NCI-H1694 (cell line): ENCODE measurements at regions not wholly inside any gene's neighbourhood (a gene's known extent, or its start where the extent isn't known, plus 50 kb on each side); places are given as distances from the start of the nearest gene placed in this dataset.

Experiments used
- DNase-seq: peaks from one replicate; lab custom pipeline; 2025; lab: John Stamatoyannopoulos, UW

DNA sequence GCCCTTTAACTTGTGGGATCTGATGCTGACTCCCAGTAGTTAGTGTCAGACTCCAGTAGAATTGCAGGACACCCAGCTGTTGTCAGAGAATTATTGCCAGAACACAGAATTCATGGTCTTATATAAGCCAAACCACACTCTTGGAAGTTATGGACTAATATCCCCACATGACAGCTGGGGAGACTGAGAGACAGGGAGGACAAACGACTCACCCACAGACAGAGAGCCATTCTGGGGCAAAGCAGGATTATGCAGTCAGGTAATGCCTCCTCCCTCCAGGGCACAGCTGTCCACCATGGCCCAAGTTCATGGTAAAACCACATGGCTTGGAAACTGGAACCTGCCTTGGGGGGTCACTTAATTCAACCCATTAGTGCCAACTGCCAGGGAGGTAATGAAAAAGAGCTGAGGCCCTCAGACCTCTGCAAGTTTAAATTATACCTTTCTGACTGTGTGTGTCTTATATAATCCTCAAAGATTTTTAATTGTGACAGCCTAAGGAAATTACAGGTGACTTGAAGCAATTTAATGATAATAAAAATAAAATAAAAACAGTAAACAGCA is 299.5 kb downstream of the BUD13 start:
- DNase-seq = no peak

DNA sequence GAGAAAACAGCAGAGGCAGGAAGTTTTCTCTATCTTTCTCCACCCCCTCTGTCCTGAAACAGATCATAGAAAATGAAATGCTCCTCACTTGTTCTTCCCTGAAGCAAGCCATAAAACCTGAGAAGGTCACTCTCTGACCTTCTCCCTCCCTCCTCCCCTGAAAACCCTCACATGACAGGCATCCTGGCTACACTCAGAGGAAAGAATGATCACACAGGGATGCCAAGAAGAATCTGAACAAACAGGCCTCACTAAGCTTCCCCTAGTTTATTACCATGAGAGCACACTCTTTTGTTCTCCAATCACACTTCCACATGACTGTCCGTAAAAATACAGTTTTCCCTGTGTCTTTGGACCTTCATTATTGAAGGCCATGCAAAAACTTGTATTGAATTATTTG is 300.1 kb downstream of the BUD13 start:
- DNase-seq = no peak

DNA sequence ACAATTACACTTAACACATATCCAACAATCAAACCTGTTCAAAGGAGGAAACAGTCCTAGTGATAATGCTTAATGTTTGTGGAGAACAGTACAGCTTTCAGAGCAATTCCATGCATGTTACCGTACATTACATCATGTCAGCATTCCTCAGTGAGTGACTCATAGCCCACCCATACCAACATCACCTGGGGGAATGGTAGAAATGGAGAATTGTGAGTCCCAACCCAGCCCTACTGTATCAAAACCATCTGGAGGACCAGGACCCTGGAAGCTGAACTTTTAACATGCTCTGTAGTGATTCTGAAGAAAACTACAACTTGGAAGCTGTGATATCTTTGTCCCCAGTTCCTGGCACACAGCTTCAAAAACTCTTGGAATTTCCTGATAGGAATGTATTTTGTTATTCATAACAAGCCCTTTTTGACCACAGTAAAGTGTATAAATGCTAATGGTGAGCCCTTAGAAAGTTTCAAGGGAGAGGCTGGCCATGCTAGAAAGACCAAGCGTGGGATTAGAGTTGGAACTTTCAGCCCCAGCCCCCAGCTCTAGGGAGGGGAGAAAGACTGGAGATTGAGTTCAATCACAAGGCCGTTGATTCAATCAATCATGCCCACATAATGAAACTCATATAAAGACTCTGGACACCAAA is 301.1 kb downstream of the BUD13 start:
- DNase-seq = no peak

DNA sequence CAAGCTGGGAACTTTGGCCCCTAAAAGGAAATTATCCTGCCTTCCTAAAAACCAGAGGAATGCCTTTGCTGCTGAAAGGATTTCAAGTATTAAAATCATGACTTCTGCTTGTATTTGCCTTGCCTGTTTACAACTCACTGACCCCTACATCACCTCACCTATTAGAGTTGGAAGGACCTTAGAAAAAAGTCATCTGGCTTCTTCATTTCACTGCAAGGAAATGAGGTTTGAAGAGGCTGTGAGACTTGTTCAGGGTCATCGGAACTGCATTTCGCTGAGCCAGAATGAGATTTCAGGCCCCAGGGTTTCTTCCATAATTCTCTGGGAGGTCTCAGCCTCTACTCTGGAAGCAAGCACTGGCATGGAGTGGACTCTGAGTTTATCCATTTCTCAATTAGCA is 304.1 kb downstream of the BUD13 start:
- no peak for DNase-seq

DNA sequence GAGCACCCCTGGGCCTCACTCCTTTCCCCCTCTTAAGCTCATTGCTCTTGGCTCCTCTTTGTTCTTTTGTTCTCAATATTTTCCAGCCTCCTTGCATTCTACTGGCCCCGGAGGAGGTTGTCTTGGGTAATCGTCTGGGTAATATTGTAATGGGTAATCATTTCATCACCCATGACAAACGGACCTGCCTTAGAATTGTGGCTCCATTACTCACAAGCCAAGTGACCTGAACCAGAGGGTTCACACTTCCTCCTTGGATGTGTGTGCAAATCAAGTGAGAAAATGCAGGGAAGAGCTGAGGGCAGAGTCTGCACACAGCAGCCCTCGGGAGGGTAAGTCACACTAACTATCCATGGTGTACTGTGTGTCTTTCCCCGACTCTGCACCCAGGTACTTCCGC is 305.0 kb downstream of the BUD13 start:
- DNase-seq = no peak

DNA sequence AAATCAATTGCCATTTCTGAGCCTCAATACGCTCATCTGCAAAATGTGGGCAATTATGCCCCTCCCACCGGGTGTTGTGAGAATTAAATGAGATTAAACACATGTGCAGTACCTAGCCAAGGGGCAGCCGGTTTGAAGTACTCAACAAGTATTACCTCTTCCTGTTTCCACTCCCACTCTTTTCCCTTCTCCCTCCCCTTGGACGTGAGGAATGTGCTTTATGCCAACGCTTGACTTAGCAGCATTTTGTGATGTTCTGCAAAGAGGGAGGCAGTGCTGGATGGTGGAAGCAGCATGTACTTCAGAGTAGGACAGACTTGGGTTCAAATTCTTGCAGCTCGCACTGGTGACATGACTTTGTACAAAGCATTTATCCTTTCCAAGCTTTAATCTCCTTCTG is 306.0 kb downstream of the BUD13 start:
- DNase-seq = no peak

DNA sequence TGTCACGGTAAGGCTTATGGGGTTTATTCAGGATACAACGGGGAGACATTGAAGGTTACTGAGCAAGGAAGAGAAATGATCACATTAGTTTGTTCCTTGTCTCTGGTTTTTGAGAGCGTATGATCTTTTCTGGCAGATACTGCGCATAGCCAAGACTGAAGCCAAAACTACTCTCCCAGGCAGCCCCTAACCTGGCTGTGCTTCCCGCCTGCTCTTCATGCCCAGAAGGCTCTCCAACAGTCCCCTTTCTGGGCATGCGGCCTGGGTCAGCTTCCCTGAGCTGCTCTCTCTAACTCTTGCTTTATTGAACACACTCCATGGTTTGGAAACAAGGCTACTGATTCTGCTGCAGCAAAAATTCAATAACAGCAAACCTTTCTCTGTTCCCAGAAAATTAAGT is 306.6 kb downstream of the BUD13 start:
- no peak for DNase-seq

DNA sequence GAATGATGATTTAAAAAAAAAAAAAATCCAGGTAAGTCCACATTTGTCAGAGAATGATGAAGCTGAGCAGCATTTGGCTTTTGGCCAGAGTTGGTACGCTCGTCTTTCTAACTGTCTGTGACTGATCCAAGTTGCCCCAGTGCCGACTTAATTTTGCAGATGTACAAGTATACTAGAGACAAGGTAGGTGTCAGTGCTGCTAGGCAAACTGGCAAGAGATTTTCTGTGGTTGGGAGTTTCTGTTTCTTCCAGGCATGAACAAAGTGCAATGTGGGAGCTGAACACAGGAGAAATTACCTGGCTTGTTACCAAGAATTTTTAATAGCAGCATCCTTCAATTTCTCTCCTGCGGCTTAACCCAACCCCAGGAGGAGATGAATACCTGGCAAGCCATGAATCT is 307.7 kb downstream of the BUD13 start:
- no peak for DNase-seq

DNA sequence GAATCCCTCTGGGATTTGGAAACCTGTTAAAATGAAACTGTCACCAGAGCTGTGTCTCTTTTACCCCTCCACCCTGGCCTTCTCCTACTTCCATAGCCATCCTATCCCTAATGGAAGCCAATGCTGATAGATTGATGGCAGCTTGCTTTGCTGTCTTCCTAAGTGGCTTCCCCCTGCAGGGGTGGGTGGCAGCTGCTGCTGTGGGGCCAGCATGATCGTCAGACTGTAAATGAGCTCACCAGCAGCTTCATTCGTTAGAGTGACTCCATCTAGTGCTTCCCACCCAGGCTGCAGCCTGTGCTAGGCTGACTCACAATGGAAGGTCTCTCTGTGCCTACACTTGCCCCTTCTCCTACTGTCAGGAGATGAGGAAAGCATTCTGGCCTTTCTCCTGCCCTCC is 311.0 kb downstream of the BUD13 start:
- peak; percentile 4 for DNase-seq

DNA sequence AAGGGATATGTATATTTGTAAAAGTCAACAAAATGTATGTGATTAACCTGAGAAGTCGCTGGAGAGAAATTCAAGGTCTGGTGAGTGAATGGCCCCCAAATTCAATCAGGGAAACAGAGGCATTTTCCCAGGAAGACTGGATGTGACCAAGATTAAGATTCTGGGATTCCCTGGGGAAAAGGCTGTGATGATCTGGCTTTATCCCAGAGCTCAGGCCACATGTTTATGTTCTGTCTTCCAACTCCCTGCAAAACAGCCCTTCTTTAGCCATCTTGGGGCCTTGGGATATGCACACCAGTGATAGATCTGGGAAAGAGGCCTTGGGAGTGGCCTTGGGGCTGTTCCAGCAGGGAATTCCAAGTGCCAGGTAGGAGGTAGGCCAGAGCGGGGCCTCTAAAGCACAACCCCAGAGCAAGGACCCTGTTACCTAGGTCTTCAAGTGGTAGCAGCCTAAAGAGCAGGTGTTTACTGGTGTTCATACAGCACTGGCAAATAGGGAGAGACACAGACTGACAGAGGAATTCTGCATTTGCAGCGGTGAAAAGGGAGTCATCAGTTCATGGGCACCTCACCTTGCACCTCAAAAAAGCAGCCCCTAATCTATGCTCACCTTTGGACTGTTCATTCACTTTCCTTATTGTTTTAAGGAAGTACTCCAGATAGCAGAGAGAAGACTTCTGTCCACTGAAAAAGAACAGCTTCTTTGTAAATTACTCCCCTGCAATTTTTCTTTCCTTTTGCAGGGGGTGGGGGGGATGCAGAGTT is 312.4 kb downstream of the BUD13 start:
- no peak for DNase-seq

DNA sequence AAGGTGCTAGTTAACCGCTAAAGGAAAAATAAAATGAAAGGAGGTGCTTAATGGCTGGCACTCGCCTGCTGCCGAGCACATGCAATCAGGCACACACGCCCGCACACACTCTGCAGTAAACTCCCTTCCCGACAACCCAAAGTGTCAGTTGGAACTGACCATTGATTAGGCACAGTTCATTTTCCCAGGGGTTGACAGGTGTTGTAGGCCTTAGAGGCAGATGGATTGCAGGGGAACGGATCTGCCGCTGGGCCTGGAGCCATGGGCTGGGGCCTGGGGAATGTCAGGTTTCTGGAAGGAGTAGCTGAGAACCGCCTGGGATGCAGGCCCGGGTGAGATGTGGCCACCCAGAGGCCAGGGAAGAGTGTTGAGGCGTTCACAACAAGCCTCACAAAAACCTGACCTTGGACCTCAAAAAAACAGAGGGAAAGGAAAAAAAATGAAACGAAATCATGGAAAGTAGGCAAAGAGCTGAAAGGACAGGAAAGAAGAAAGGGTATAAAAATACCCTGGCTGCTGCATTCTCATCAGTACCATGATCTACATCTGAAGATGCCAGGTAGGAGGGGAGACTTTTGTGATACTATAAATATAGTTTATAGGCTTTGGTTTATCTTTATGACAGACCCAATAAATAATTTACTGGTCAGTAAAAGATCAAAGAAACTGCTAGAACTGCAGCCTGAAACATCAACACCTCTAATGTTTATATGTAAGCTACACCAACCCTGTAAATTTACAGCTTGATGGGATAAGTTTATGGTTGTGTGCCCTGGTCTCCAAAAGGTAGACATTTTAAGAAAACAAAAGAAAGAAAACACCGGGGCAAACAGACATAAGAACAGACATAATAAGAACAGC is 313.4 kb downstream of the BUD13 start:
- no peak for DNase-seq

DNA sequence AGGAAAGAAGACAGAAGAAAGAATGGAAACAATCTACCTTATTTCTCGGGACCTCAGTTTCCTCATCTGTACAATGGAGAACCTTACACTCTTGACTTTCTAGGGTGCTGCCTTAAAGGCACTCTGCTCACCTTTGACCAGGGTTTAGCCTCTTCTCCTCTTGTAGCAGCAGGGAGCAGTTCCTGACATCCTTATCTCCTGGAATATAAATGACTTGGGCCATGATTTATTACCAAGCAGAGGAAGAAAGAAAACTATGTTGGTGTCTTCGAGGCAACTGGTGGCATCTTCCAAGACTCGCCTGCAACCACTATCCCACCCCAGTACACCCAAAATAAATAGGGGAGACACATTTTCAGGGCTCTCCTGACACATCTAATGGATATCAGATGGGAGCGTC is 314.2 kb downstream of the BUD13 start:
- DNase-seq = no peak

DNA sequence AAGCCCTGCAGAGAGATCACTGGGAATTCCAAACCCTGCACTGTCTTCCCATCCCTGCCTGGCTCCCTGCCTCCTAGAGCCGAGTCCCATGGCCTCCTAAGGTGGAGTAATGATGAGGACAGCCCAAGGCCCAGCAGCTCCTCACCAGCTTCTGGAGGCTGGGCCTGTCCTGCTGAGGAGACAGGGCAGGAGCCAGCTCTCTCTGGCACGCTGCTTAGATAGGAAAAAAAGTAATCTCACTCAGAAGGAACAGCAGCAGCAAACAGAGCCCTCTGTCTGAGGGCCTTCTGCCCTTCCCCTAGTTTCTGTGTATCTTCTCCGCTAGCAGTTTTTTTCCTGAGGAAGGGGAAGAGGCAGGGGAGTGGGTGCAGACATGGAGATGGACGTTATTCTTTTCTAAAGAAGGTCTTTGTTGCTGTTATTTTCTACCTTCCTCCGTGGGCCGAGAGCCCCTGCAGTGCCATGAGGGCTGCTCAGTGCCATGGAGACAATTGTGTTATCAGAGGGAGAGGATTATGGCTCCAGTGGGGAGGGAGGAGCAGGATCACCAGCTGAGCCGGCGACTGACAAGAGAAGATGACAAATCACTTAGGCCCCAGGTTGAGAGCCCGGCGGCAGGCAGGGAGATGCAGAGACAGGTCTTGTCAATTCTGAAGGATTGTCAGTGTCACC is 315.3 kb downstream of the BUD13 start:
- DNase-seq = no peak

DNA sequence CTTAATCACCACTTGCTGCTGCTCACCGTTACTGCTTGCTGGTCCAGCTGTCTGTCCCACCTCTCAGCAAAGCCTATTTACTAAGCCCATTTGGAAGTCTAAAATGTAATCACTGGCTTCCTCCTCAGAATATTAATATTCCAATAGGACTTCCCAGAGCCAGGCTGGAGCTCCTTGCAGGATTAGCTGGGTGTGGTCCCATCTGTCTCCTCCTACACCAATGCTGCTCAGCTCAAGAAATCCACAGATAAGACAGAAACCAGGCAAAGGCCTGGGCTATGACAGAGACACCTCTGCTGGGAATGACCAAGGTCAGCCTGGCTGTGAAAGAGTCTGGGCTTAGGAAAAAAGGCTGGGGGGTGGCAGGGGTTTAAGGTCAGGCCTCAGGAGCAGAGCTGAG is 317.8 kb downstream of the BUD13 start:
- no peak for DNase-seq

DNA sequence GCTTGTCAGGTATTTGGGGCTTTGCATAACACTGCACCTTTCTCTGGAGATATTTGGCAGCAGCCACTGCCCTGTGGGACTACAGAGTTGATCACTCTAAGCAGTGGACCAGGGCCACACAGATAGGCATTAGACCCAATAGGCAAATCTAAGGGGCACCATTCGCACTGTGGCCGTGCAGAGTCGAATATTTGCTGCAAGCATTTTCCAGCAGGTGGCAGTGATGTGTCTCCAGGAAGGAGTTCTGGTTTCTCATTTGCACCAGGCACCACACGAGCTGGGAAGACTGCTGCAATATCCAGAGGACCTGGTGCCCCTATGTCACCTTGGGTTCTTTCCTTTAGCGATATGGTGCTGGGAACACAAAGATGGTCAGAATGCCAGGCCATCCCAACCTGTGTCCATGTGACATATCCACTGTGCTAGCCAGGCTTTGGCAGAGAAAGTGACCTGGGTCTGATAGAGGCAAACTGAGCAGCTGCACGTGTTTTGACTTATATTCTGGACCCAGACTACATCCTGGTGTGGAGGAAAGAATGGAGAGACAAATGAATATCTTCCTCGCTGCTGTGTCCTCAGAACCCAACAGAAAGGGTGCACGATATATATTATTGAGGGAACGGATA is 318.7 kb downstream of the BUD13 start:
- DNase-seq = peak; percentile 5

DNA sequence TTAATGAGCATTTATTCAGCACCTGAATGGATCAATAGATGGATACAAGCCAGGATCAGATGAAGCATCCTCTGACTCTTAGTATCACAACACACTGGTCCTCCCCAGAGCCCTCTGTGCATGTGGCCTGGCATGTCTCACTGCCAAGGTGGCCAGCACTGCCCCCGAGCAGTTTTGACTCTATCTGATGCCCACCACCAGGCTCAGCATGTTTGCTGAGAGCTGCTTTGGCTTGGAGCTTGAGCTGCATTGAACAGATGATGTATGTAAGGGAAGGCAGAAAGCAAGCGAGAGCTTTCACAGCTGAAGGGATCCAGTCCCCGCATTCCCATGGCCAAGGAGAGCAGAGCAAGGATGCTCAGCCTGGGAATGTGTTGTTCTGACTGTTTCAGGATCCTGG is 320.3 kb downstream of the BUD13 start:
- no peak for DNase-seq

DNA sequence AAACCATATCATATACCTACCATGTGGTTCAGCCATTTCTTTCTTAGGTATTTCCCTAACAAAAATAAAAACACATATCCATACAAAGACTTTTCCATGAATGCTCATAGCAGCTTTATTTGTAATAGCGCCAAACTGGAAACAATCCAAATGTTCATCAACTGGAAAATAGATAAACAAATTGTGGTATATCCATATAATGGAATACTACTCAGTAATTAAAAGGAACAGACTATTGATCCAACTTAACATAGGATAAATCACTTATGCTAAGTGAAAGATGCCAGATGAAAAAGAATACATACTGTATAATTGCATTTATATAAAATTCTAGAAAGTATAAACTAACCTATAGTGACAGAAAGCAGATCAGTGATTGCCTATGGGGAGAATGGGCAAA is 323.3 kb downstream of the BUD13 start:
- DNase-seq = no peak

DNA sequence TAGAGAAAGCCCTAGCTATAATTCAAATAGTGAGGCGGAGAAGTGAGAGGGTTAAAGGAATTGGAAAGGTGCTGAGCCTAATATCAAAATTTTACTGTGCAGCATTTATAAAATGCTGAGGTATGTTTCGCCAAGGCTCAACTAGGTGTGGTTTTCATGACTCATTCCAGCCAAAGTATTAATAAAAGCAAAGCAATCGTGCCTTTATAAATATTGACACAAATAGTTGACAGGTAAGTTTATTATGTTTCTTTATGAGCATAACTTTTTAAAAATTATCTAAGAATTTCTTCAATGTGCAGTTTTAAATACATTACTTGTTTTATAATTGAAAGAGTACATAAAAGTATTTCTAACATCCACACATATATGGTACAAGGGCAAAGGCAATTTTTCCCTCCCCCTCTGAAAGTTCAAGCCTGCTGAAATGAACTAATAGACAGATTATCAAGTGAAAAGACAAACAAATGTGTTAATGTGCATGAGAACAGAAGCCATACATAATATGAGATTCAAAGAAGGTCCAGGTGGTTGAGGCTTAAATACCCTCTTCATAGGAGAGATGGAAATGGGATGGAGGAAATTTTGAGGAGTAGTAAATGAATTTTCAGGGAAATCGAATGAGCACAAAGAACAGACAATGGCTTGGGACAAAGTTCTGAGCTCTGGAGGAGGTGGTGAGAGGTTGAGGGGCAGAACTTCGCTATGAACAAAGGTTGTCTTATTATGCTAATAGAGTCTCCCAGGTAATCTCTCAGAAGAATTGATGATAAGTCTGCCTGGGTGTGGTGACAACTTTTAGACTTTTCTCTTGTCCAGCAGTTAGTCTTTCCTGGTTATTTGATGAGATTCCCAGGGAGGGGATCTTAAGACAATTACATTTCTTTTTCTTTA is 326.5 kb downstream of the BUD13 start:
- DNase-seq = no peak

DNA sequence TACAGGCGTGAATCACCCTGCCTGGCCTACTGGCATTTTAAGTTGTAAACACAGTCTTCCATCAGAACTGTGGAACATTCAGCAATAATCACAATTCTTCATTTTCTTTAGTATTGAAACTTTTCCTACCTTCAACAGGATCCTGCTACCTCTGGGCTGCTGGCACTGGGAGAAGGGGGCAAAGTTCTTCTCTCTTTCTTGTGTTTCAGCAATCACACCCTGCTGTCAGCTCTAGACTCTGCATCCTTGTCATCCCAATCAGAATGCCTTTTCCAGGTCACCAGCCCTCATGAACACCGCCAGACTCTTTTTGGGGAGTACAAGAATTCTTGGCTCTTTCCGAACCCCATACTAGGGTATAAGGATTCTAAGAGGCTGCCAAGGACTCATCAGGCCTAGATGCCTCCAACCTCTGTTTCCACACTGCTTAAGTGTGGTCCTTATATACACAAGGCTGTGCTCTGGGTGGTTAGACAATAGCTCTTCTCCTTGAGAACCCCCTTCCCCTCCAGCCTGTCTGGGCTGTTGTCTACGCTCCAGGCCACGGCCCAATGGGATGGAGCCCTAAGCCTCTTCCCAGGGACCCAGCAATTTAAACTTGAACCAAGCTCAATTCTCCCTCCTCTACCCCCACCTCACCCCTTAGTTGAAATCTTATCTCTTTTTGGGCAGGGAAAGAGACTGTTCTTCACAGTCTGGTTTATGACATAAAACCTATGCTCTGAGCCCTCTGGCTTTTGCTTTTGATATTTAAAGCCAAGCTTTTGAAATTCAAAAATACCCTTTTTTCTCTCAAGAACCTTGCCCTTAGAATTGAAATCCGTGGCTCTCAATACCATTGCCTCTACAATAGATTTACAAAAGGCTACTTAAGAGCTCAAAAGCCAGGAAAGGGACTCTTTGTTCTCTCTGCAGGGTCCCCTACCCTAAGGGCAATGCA is 327.4 kb downstream of the BUD13 start:
- DNase-seq = no peak
